Fibroblast of gingiva (primary cell): ENCODE measurements at regions not wholly inside any gene's neighbourhood (a gene's known extent, or its start where the extent isn't known, plus 50 kb on each side); places are given as distances from the start of the nearest gene placed in this dataset.
A peak's percentile ranks its signal among the peaks of the same experiment; 100 is the strongest.

Source experiments
- DNase-seq: peaks from one replicate; pipeline ENCODE4 v3.0.0-alpha.2; 2011; ENCODE audit warnings: low read depth

- DNase-seq, result no peak
Observed at GRCh38 chr10:20978617-20979016, 81.5 kb upstream of the NEBL start.

GRCh38 chr10:20977300-20977699 is 80.2 kb upstream of the NEBL start:
- no peak for DNase-seq

DNA sequence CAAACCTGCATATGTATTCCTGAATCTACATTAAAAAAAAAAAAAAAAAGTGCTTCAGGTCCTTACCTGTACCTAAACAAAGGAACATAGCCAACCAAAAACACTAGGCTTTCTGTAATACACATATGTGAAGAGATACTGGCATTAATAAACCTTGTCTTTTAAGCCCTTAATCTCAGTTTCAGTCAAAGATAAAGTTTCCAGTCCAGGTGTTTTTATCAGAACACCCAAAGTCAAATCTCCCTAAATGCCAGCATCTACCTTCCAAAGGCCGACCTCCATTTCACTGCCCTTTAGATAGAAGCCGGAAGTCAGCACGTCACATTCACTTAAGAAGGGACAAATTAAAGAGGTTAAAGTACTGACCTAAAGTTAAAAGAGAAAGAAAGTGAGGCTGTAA is 79.8 kb upstream of the NEBL start:
- DNase-seq, result no peak

GRCh38 chr10:20976390-20976789 is 79.3 kb upstream of the NEBL start:
- no peak for DNase-seq

GRCh38 chr10:20975236-20975635 is 78.1 kb upstream of the NEBL start:
- no peak for DNase-seq

- DNase-seq, result no peak
Observed at GRCh38 chr10:20972925-20973324, 75.8 kb upstream of the NEBL start.

DNA sequence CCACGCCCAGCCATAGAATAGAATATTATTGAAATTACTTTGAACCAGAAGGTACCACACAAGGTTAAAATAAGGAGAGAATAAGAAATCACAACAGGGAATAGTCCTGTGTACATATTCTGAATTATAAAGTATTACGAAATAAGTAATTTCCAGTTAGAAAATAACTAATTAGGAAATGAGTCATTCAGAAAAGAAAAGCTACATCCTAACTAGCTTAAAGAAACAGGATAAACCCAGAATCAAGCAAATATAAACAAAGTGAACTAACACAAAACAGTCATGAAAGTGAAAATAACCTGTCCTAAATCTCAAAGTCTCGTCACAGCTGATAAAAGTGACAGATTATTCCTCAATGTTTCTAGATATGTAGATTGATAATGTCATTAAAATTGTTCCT is 74.8 kb upstream of the NEBL start:
- DNase-seq, result peak; percentile 47

DNA sequence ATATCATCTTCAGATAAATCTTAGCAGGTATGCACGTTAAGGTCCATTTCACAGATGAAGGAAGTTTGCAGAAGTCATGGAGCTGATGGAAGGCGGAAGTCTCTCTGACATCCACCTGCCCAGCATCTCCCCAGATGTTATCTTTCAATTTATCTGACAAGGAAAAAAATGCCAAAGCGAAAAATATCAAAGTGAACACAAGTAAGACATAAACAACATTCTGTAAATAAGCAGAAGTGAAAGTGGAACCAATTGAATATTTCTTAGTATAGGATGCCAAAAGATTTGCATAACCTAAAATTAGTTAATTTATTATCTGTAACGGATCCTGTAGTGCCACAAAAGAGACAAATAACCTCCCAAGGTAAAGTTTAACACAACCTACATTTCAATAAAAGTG is 73.6 kb upstream of the NEBL start:
- no peak for DNase-seq

DNA sequence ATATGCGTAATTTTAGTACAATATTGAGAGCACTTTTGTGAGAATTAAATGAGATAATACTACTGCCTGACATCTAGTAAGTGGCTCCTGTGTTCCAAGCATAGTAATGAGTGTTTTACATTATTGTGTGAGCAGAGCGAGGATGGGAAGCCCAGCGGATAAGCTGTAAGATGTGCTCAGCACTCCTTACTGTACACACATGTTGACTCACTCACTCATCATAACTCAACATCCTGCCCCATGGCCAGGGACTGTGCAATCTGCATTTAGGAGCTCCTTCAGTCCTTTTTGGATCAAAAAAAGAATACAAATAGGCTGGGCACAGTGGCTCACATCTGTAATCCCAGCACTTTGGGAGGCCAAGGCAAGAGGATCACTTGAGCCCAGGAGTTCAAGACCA is 72.9 kb upstream of the NEBL start:
- DNase-seq, result peak; percentile 61

DNA sequence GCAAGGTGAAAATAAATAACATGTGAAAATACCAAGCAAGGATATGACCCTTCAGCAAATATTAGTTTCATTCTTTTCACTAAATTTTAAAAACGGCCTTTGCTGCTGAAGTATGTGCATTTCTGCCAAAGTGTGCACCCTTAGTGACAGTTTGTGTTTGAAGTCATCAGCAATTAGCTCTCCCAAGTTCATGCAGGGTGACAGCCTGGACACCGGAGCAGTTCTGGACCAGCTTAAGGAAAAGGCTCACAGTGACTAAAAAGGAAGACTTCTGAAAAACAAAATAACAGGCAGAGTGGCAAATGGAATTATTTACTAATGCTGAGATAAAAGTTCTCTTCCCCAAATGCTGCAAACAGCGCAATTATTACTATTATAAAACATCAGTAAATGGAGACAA is 69.3 kb upstream of the NEBL start:
- DNase-seq, result no peak

- DNase-seq, result no peak
Observed at GRCh38 chr10:20963721-20964595, 66.8 kb upstream of the NEBL start.

GRCh38 chr10:20963056-20963455 is 65.9 kb upstream of the NEBL start:
- no peak for DNase-seq

- peak; percentile 68 for DNase-seq
Observed at GRCh38 chr10:20962165-20962564, 65.1 kb upstream of the NEBL start.

- no peak for DNase-seq
Observed at GRCh38 chr10:20959242-20959641, 62.1 kb upstream of the NEBL start.

DNA sequence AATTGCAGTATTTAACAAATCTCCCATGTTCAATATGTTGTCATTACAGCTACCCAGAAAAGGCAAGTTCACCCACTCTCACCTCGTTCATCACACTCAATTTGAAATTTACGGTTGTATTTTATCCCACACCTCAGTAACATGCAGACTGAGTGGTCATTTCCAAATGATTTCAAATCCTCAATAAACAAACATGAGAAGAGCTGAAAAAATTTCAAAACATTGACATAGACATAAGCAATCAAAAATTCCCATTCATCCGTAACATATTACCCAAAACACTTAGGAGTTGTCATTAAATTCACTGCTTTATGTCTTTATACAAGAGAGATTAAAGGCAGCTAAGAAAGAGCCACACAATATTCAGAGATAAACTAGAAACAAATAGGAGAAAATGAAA is 61.7 kb upstream of the NEBL start:
- DNase-seq, result no peak

DNA sequence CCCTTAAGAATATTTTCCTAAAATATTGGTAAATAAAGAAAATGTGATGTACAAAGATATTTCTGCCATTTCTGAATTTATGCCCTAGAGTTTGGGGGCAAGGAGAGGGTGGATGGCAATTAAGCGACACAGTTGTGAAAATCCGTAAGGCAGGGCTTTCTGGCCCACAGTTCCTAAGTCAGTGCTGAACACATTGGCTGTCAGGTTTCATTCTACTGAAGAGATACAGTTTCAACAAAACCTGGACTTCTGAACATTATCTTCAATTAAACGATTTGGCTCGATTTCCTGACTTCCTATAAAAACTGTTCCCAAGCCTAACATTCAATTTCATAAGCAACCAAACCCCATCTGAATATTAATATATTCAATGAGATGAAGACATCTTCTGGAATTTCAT is 61.1 kb upstream of the NEBL start:
- DNase-seq, result no peak

- peak; percentile 37 for DNase-seq
Observed at GRCh38 chr10:20957744-20958143, 60.6 kb upstream of the NEBL start.

DNA sequence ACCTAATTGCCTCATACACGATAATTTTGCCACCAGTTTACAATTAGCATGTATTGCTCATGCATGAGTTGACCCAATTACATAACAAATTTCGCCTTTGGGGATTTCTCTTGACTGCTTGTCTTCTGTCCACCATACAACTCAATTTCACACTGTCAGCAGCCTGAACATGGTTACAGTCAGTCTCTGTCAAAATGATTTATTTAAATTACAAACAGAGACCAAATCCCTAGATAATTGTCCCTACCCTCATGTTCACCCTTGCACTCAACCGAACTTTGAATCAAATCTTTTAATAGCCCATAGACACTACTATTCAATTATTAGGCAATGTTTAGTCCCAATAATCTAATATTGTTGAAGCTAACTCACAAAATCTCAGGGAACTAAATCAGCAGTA is 59.7 kb upstream of the NEBL start:
- DNase-seq, result peak; percentile 4

DNA sequence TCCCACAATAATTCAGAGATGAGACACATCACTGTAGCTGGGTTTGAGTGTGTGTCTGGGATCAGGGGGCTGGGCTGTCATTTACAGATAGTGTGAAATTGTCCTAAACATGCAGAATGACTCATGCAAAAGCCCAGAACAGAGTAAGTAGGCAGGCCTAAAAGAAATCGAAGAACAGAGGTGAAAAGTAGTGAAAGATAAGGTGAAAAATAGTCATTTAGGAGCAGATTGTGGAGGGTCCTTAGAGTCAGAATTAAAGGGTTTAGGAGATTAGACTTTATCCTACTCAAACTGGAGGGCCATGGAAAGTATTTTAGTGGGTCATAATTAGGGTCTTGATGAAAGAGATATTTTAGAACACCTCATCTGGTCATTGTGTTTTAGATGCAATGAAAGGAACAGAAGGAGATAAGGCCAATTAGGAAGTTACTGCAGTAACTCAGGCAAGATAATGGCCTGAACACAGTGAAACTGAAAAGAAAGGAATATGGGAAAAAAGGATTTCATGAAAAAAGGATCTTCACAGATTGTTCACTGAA is 58.3 kb upstream of the NEBL start:
- DNase-seq, result no peak

GRCh38 chr10:20954519-20954918 is 57.4 kb upstream of the NEBL start:
- DNase-seq, result no peak

DNA sequence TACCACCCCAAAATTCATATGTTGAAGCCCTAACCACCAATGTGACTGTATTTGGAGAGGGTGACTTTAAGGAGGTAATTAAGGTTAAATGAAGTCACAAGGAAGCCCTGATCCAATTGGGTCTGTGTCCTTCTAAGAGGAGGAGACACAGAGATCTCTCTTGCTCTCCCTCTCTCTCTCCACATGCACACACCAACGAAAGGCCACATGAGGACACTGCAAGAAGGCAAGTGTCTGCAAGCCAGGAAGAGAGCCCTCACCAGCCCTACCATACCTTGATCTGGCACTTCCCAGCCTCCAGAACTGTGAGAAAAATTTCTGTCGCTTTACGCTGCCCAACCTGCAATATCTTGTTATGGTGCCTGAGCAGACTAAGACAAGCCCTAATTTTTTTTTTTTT is 56.0 kb upstream of the NEBL start:
- no peak for DNase-seq

DNA sequence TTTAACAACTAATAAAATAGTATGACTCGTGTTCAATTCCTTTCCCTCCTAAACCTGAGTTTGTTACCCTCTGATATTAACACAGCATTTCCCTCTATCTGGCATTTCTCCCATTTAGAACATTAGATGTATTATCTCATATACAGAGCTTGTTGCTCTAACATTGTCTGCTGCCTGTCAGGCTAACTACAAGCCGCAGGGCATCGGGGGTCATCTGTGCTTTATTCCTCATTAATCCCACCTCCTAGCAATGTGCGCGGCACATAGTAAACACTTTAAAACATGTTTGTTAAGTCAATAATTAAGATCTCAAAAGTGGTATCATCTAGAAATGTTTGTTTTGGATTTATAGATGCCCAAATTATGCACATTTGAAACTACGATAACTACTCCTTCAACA is 52.9 kb upstream of the NEBL start:
- no peak for DNase-seq

DNA sequence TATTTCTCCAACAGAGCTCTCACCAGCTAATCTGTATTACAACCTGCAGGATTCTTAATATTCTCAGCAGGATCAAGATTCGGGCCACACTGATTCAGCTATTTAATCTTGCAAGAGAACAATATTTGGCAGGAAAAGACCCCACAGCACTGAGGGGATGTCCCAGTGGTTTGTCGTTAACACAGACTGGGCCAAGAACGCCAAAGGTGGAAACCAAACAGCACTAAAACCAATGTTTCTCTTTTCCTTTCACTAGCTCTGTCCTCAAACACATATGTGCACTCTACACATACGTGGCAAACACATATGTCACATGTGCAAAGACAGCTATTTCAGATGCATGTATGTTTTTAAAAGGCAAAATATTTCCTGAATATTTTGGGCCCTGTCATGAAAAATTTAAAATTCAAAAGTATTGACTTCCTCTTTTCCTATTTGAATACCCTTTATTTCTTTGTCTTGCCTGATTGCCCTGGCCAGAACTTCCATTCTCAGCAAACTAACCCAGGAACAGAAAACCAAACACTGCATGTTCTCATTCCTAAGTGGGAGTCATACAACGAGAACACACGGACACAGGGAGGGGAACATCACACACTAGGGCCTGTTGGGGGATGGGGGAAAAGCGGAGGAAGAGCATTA is 51.7 kb upstream of the NEBL start:
- DNase-seq, result no peak
